ENCODE measurements at regions not wholly inside any gene's neighbourhood (a gene's known extent, or its start where the extent isn't known, plus 50 kb on each side); places are given as distances from the start of the nearest gene placed in this dataset.

- no peak for TF ChIP-seq CTCF (IDR thresholded peaks at IDR 0.05; ENCODE audit: poor library complexity, severe bottlenecking)
- no peaks in the 10 kb centered on the region for H4K20me1 ChIP-seq (ENCODE audit: insufficient read depth)
- H3K4me3 ChIP-seq (ENCODE audit: low read length), result no peak overlapping the region
- H3K27ac ChIP-seq (ENCODE audit: low read length), result no peak overlapping the region
- H3K9me2 ChIP-seq (ENCODE audit: insufficient read depth, low read length), result no peaks in the 10 kb centered on the region
- no peak overlapping the region for H3K9ac ChIP-seq (ENCODE audit: low read length)
- H2AFZ ChIP-seq (ENCODE audit: low read depth, low read length), result no peak overlapping the region
- H3K9me3 ChIP-seq (ENCODE audit: low read length), result no peaks in the 10 kb centered on the region
- no peaks in the 10 kb centered on the region for H3K27me3 ChIP-seq (ENCODE audit: insufficient read depth, low read depth, low read length)
- H3F3A ChIP-seq (ENCODE audit: insufficient read depth, low read length, poor library complexity, severe bottlenecking), result no peaks in the 10 kb centered on the region
- H3K36me3 ChIP-seq (ENCODE audit: insufficient read depth, low read length), result no peaks in the 10 kb centered on the region
- H3K4me2 ChIP-seq (ENCODE audit: low read length), result no peak overlapping the region
- no peaks in the 10 kb centered on the region for H3K79me2 ChIP-seq (replicated peaks; ENCODE audit: insufficient read depth, low read length)
These were observed 256.8 kb downstream of the RBM26 start for GRCh38 chr13:79149210-79149609.

DNA sequence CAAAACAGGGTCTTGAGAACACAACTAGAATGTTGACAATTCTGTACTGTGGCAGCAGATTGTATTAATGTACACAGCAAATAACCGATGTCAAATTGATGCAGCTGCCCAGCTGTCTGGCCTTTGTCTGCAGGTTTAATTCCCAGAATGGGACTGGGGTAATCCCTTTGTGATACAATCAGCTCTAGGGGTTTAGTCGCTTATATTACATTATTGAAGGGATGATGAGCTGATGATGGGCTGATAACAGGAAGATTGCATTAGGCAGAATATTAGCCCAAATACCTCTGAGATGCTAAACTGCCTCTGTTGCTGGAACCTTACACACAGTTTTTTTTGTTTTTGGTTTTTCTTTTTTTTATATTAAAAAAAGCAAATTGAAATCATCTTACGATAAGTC lies 265.0 kb downstream of the RBM26 start:
- Histone ChIP-seq H3K9me2 (ENCODE audit: insufficient read depth, low read length) (no peaks in the 10 kb centered on the region), H3K36me3 (ENCODE audit: insufficient read depth, low read length) (no peaks in the 10 kb centered on the region)

GRCh38 chr13:79128158-79128557 lies 277.9 kb downstream of the RBM26 start:
- H3K4me2 ChIP-seq (ENCODE audit: low read length), result no peak overlapping the region
- H3K9me2 ChIP-seq (ENCODE audit: insufficient read depth, low read length), result no peaks in the 10 kb centered on the region
- H3K27me3 ChIP-seq (ENCODE audit: insufficient read depth, low read depth, low read length), result no peaks in the 10 kb centered on the region
- no peak overlapping the region for H3K27ac ChIP-seq (ENCODE audit: low read length)
- no peaks in the 10 kb centered on the region for H3K79me2 ChIP-seq (replicated peaks; ENCODE audit: insufficient read depth, low read length)
- no peak for TF ChIP-seq SMC3 (conservative IDR thresholded peaks at IDR 0.05; ENCODE audit: poor library complexity)
- TF ChIP-seq TAF1 (IDR thresholded peaks at IDR 0.05; ENCODE audit: low read depth), result no peak
- no peak for TF ChIP-seq RAD21 (conservative IDR thresholded peaks at IDR 0.05)
- TF ChIP-seq EZH2 (IDR thresholded peaks at IDR 0.05; ENCODE audit: borderline replicate concordance, insufficient read depth, low read length, poor library complexity, severe bottlenecking), result no peak
- no peak for TF ChIP-seq POLR2AphosphoS5 (IDR thresholded peaks at IDR 0.05)
- TF ChIP-seq CTCF (IDR thresholded peaks at IDR 0.05; ENCODE audit: poor library complexity, severe bottlenecking), result no peak
- TF ChIP-seq MXI1 (conservative IDR thresholded peaks at IDR 0.05; ENCODE audit: poor library complexity, severe bottlenecking), result no peak
- TF ChIP-seq REST (IDR thresholded peaks at IDR 0.05; ENCODE audit: borderline replicate concordance), result no peak
- TF ChIP-seq EP300 (conservative IDR thresholded peaks at IDR 0.05; ENCODE audit: poor library complexity, severe bottlenecking), result no peak
- no peak overlapping the region for H3K9ac ChIP-seq (ENCODE audit: low read length)
- H4K20me1 ChIP-seq (ENCODE audit: insufficient read depth), result no peaks in the 10 kb centered on the region
- no peak overlapping the region for H3K4me3 ChIP-seq (ENCODE audit: low read length)
- no peaks in the 10 kb centered on the region for H3F3A ChIP-seq (ENCODE audit: insufficient read depth, low read length, poor library complexity, severe bottlenecking)
- no peaks in the 10 kb centered on the region for H3K9me3 ChIP-seq (ENCODE audit: low read length)
- H2AFZ ChIP-seq (ENCODE audit: low read depth, low read length), result no peak overlapping the region
- no peaks in the 10 kb centered on the region for H3K36me3 ChIP-seq (ENCODE audit: insufficient read depth, low read length)

More for the DNA sequence above, 265.0 kb downstream of the RBM26 start:
- Histone ChIP-seq H3K27me3 (ENCODE audit: insufficient read depth, low read depth, low read length) (no peaks in the 10 kb centered on the region), H3K79me2 (replicated peaks; ENCODE audit: insufficient read depth, low read length) (no peaks in the 10 kb centered on the region), H3F3A (ENCODE audit: insufficient read depth, low read length, poor library complexity, severe bottlenecking) (no peaks in the 10 kb centered on the region), H2AFZ (ENCODE audit: low read depth, low read length) (no peak overlapping the region), H3K27ac (ENCODE audit: low read length) (no peak overlapping the region), H3K4me2 (ENCODE audit: low read length) (no peak overlapping the region), H4K20me1 (ENCODE audit: insufficient read depth) (no peaks in the 10 kb centered on the region), H3K9ac (ENCODE audit: low read length) (no peak overlapping the region), H3K9me3 (ENCODE audit: low read length) (no peaks in the 10 kb centered on the region), H3K4me3 (ENCODE audit: low read length) (no peak overlapping the region)
- TF ChIP-seq RAD21 (conservative IDR thresholded peaks at IDR 0.05) (no peak), EZH2 (IDR thresholded peaks at IDR 0.05; ENCODE audit: borderline replicate concordance, insufficient read depth, low read length, poor library complexity, severe bottlenecking) (no peak), EP300 (conservative IDR thresholded peaks at IDR 0.05; ENCODE audit: poor library complexity, severe bottlenecking) (no peak)
